HG03139 (cell line): ENCODE measurements at regions not wholly inside any gene's neighbourhood (a gene's known extent, or its start where the extent isn't known, plus 50 kb on each side); places are given as distances from the start of the nearest gene placed in this dataset.

ENCODE experiments used
- ATAC-seq: cut with Tn5 transposase; IDR thresholded peaks from one replicate; pipeline ENCODE4 v1.9.1; 2021; ENCODE audit not compliant: unreplicated experiment

GRCh38 chr2:219692521-219692920 is 65.1 kb downstream of the SLC4A3 start:
- ATAC-seq = no peak

GRCh38 chr2:219695145-219695709 is 67.8 kb downstream of the SLC4A3 start:
- no peak for ATAC-seq

- no peak for ATAC-seq
Measured at GRCh38 chr2:219697811-219698747, 70.6 kb downstream of the SLC4A3 start.

- no peak for ATAC-seq
Measured at GRCh38 chr2:219698748-219699439, 71.5 kb downstream of the SLC4A3 start.

- no peak for ATAC-seq
Measured at GRCh38 chr2:219699440-219699821, 72.0 kb downstream of the SLC4A3 start.

- ATAC-seq = no peak
Measured at GRCh38 chr2:219701847-219702634, 74.6 kb downstream of the SLC4A3 start.

GRCh38 chr2:219702796-219703545 is 75.5 kb downstream of the SLC4A3 start:
- ATAC-seq = no peak

GRCh38 chr2:219704878-219705277 is 77.4 kb downstream of the SLC4A3 start:
- no peak for ATAC-seq

GRCh38 chr2:219706823-219707281 is 79.4 kb downstream of the SLC4A3 start:
- no peak for ATAC-seq

GRCh38 chr2:219707496-219708285 is 80.3 kb downstream of the SLC4A3 start:
- no peak for ATAC-seq

GRCh38 chr2:219709331-219709761 is 81.9 kb downstream of the SLC4A3 start:
- ATAC-seq = no peak

GRCh38 chr2:219713110-219713509 is 85.7 kb downstream of the SLC4A3 start:
- ATAC-seq = no peak

GRCh38 chr2:219714681-219715400 is 87.4 kb downstream of the SLC4A3 start:
- ATAC-seq = no peak

- no peak for ATAC-seq
Measured at GRCh38 chr2:219718066-219718465, 90.6 kb downstream of the SLC4A3 start.

- ATAC-seq = no peak
Measured at GRCh38 chr2:219719521-219719920, 92.1 kb downstream of the SLC4A3 start.

GRCh38 chr2:219720956-219721355 is 93.5 kb downstream of the SLC4A3 start:
- ATAC-seq = no peak

- ATAC-seq = no peak
Measured at GRCh38 chr2:219722276-219722879, 94.9 kb downstream of the SLC4A3 start.

- ATAC-seq = no peak
Measured at GRCh38 chr2:219723311-219723710, 95.9 kb downstream of the SLC4A3 start.
